Neural progenitor cell (in vitro differentiated cells): ENCODE measurements at regions not wholly inside any gene's neighbourhood (a gene's known extent, or its start where the extent isn't known, plus 50 kb on each side); places are given as distances from the start of the nearest gene placed in this dataset.

Experiments used
- DNase-seq: peaks from one replicate; pipeline ENCODE4 v3.0.0-alpha.2; 2016; ENCODE audit warnings: low spot score
- H2AFZ ChIP-seq: fragments of 200-600 bp; sonication (generic); replicated peaks from 2 replicates; pipeline ENCODE4 v1.6.1; 2016; ENCODE audit warnings: antibody characterized with exemption
- H3F3A ChIP-seq: fragments of 200-600 bp; sonication (generic); 2 replicates; pipeline ENCODE4 v1.6.1; 2016; ENCODE audit warnings: antibody characterized with exemption, low read depth
- H3K27ac ChIP-seq: fragments of 200-600 bp; sonication (generic); 2 replicates; pipeline ENCODE4 v1.5.1; 2016; ENCODE audit warnings: mild to moderate bottlenecking
- H3K27me3 ChIP-seq: fragments of 200-600 bp; sonication (generic); 2 replicates; pipeline ENCODE4 v1.6.1; 2016; ENCODE audit warnings: mild to moderate bottlenecking, moderate library complexity
- H3K36me3 ChIP-seq: fragments of 200-600 bp; sonication (generic); 2 replicates; pipeline ENCODE4 v1.5.1; 2016
- H3K4me1 ChIP-seq: fragments of 200-600 bp; sonication (generic); 2 replicates; pipeline ENCODE4 v1.6.1; 2016; ENCODE audit warnings: mixed run types
- H3K4me2 ChIP-seq: fragments of 200-600 bp; sonication (generic); 2 replicates; pipeline ENCODE4 v1.6.1; 2016
- H3K4me3 ChIP-seq: fragments of 200-600 bp; sonication (generic); 2 replicates; pipeline ENCODE4 v1.5.1; 2016
- H3K79me2 ChIP-seq: fragments of 200-600 bp; sonication (generic); 2 replicates; pipeline ENCODE4 v1.6.1; 2016; ENCODE audit warnings: low read depth
- H3K9ac ChIP-seq: fragments of 200-600 bp; sonication (generic); 2 replicates; pipeline ENCODE4 v1.6.1; 2016
- H3K9me3 ChIP-seq: fragments of 200-600 bp; sonication (generic); 2 replicates; pipeline ENCODE4 v1.5.1; 2016; ENCODE audit warnings: low read depth
- H4K20me1 ChIP-seq: fragments of 200-600 bp; sonication (generic); 2 replicates; pipeline ENCODE4 v1.6.1; 2016; ENCODE audit warnings: low read depth
- H3K27ac Mint-ChIP-seq: 3 replicates; pipeline ENCODE4 v1.8.0; 2021; ENCODE audit warnings: mixed read lengths
- H3K27me3 Mint-ChIP-seq: 2 replicates; pipeline ENCODE4 v1.8.0; 2022; ENCODE audit warnings: low read depth, mild to moderate bottlenecking, inconsistent platforms, moderate library complexity, mixed read lengths; ENCODE audit not compliant: insufficient read depth
- H3K36me3 Mint-ChIP-seq: 3 replicates; pipeline ENCODE4 v1.8.0; 2021; ENCODE audit warnings: mixed read lengths
- H3K4me1 Mint-ChIP-seq: 3 replicates; pipeline ENCODE4 v1.8.0; 2021; ENCODE audit warnings: mixed read lengths
- H3K4me3 Mint-ChIP-seq: 3 replicates; pipeline ENCODE4 v1.8.0; 2021; ENCODE audit warnings: mild to moderate bottlenecking, moderate library complexity, mixed read lengths
- H3K9me3 Mint-ChIP-seq: 3 replicates; pipeline ENCODE4 v1.8.0; 2020; ENCODE audit warnings: mixed read lengths
- CTCF ChIP-seq: fragments of 200-600 bp; sonication (generic); IDR thresholded peaks from 2 replicates; pipeline ENCODE4 v1.5.1; 2017; ENCODE audit warnings: antibody characterized with exemption, mild to moderate bottlenecking
- EZH2 ChIP-seq: fragments of 200-600 bp; sonication (generic); IDR thresholded peaks from 2 replicates; pipeline ENCODE4 v1.6.1; 2017; ENCODE audit warnings: antibody characterized with exemption, mild to moderate bottlenecking, moderate library complexity
- EZH2phosphoT487 ChIP-seq: fragments of 200-600 bp; sonication (generic); IDR thresholded peaks from 2 replicates; pipeline ENCODE4 v1.6.1; 2017; ENCODE audit warnings: antibody characterized with exemption

DNA sequence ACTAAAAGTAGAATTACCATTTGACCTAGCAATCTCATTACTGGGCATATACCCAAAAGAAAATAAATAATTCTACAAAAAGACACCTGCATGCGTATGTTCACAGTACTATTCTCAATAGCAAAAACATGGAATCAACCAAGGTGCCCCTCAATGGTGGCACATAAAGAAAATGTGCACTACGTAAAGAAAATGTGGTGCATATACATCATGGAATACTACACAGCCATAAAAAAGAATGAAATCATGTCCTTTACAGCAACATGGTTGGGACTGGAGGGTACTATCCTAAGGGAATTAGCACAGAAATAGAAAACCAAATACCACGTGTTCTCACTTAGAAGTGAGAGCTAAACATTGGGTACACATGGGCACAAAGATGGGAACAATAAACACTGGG lies 250.7 kb upstream of the TNP1 start:
- H3K79me2 ChIP-seq: no peaks in the 10 kb centered on the region
- no peak overlapping the region for H3K9ac ChIP-seq
- Mint-ChIP-seq H3K36me3 (no peaks in the 10 kb centered on the region), H3K27ac (no peak overlapping the region), H3K27me3 (peaks cover 5% of the 10 kb centered on the region), H3K4me1 (peaks cover 9% of the 10 kb centered on the region), H3K9me3 (no peaks in the 10 kb centered on the region), H3K4me3 (no peak overlapping the region)
- no peaks in the 10 kb centered on the region for H3K36me3 ChIP-seq
- peaks cover 8% of the 10 kb centered on the region for H3K4me1 ChIP-seq
- H3K27ac ChIP-seq: no peak overlapping the region
- no peaks in the 10 kb centered on the region for H3K9me3 ChIP-seq
- H2AFZ ChIP-seq: no peak overlapping the region
- H3K27me3 ChIP-seq: no peaks in the 10 kb centered on the region
- no peak for TF ChIP-seq EZH2
- TF ChIP-seq EZH2phosphoT487: no peak
- TF ChIP-seq CTCF: no peak
- H3K4me2 ChIP-seq: no peak overlapping the region
- DNase-seq: no peak
- no peaks in the 10 kb centered on the region for H4K20me1 ChIP-seq
- no peaks in the 10 kb centered on the region for H3F3A ChIP-seq
- no peak overlapping the region for H3K4me3 ChIP-seq

GRCh38 chr2:217108575-217109027 lies 248.7 kb upstream of the TNP1 start:
- no peak for TF ChIP-seq CTCF
- H2AFZ ChIP-seq: no peak overlapping the region
- Mint-ChIP-seq H3K4me3 (no peak overlapping the region), H3K27ac (no peak overlapping the region), H3K9me3 (no peaks in the 10 kb centered on the region), H3K36me3 (no peaks in the 10 kb centered on the region), H3K4me1 (peaks cover 5% of the 10 kb centered on the region), H3K27me3 (peaks cover 3% of the 10 kb centered on the region)
- no peak overlapping the region for H3K4me2 ChIP-seq
- H3K9me3 ChIP-seq: no peaks in the 10 kb centered on the region
- no peak overlapping the region for H3K4me3 ChIP-seq
- H3K79me2 ChIP-seq: no peaks in the 10 kb centered on the region
- no peaks in the 10 kb centered on the region for H3F3A ChIP-seq
- H3K9ac ChIP-seq: no peak overlapping the region
- H3K4me1 ChIP-seq: no peaks in the 10 kb centered on the region
- no peak overlapping the region for H3K27ac ChIP-seq
- no peaks in the 10 kb centered on the region for H3K36me3 ChIP-seq
- H4K20me1 ChIP-seq: no peaks in the 10 kb centered on the region
- DNase-seq: no peak
- H3K27me3 ChIP-seq: no peaks in the 10 kb centered on the region

DNA sequence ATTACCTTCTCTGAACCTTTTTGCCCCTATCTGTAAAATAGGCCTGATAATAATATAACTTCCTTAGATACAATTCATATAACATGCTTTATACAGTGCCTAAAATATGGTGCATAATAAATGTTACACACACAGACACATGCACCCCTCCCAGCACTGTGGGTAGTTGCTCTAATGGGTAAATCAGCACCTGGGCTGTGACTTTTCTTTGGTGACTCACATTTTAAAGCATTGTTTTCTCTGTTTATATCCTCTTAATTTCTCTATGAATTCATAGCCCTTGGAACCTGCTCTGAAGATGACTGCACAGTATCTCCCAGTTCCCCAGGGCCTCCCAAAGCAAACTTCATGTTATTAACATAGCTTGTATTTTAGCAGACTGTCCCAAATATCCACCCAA lies 248.2 kb upstream of the TNP1 start:
- H3K27ac Mint-ChIP-seq: no peak overlapping the region
- no peaks in the 10 kb centered on the region for H3K79me2 ChIP-seq
- no peak for DNase-seq
- H3F3A ChIP-seq: no peaks in the 10 kb centered on the region
- H3K4me1 ChIP-seq: peaks cover 2% of the 10 kb centered on the region
- TF ChIP-seq CTCF: no peak
- TF ChIP-seq EZH2: no peak
- TF ChIP-seq EZH2phosphoT487: no peak
- no peaks in the 10 kb centered on the region for H4K20me1 ChIP-seq
- H3K27me3 Mint-ChIP-seq: peaks cover 3% of the 10 kb centered on the region
- H3K4me3 ChIP-seq: no peak overlapping the region
- no peaks in the 10 kb centered on the region for H3K9me3 Mint-ChIP-seq
- H3K9me3 ChIP-seq: no peaks in the 10 kb centered on the region
- H3K4me3 Mint-ChIP-seq: no peak overlapping the region
- H3K27ac ChIP-seq: no peak overlapping the region
- H3K36me3 Mint-ChIP-seq: no peaks in the 10 kb centered on the region
- H3K36me3 ChIP-seq: no peaks in the 10 kb centered on the region
- H3K27me3 ChIP-seq: no peaks in the 10 kb centered on the region
- H3K9ac ChIP-seq: no peak overlapping the region
- H2AFZ ChIP-seq: no peak overlapping the region
- H3K4me1 Mint-ChIP-seq: peaks cover 3% of the 10 kb centered on the region
- H3K4me2 ChIP-seq: no peak overlapping the region

DNA sequence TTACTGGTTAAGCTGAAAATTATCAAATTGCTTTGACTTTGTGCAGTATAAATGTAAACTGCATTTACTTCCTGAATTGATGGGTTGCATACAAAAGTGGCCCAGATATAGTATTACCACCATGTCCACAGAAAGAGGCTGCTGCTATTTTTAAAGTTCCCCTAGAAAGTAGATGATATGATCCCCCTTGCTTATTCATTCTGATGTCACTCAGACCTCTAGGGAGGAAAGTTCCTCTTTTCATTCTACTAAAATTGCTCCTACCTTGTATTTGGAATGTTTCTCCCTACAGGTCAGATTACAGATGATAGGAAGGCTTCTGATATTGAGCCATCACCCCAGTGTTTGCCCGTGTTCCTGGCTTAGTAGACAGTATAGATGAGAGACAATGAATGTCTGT lies 247.6 kb upstream of the TNP1 start:
- no peaks in the 10 kb centered on the region for H3K36me3 ChIP-seq
- no peaks in the 10 kb centered on the region for H3K9me3 ChIP-seq
- peaks cover 3% of the 10 kb centered on the region for H3K27me3 Mint-ChIP-seq
- no peak overlapping the region for H3K27ac ChIP-seq
- no peaks in the 10 kb centered on the region for H3K27me3 ChIP-seq
- H3K4me1 ChIP-seq: peaks cover 6% of the 10 kb centered on the region
- H3K9ac ChIP-seq: no peak overlapping the region
- DNase-seq: no peak
- no peaks in the 10 kb centered on the region for H3F3A ChIP-seq
- no peak overlapping the region for H3K27ac Mint-ChIP-seq
- no peak overlapping the region for H3K4me2 ChIP-seq
- no peaks in the 10 kb centered on the region for H3K79me2 ChIP-seq
- no peak overlapping the region for H2AFZ ChIP-seq
- H4K20me1 ChIP-seq: no peaks in the 10 kb centered on the region
- no peaks in the 10 kb centered on the region for H3K9me3 Mint-ChIP-seq
- no peak for TF ChIP-seq CTCF
- no peak for TF ChIP-seq EZH2
- TF ChIP-seq EZH2phosphoT487: no peak
- H3K4me3 Mint-ChIP-seq: no peak overlapping the region
- H3K4me1 Mint-ChIP-seq: peaks cover 3% of the 10 kb centered on the region
- H3K4me3 ChIP-seq: no peak overlapping the region
- no peaks in the 10 kb centered on the region for H3K36me3 Mint-ChIP-seq
